MCF 10A (cell line): ENCODE measurements at regions not wholly inside any gene's neighbourhood (a gene's known extent, or its start where the extent isn't known, plus 50 kb on each side); places are given as distances from the start of the nearest gene placed in this dataset.

ENCODE experiments used
- BruUV-seq: library from RNA; stranded (reverse); fragments of 400-500 nt; replicated peaks from 2 replicates; lab custom pipeline; 2021; lab: Mats Ljungman, UMichigan
- CTCF ChIA-PET: fragments of 300-600 bp; sonication (Branson Sonifier 250); formaldehyde crosslinking; extraction: SDS; loops from one replicate; lab custom pipeline; 2021; ENCODE audit warnings: antibody characterized with exemption, inconsistent platforms; lab: Yijun Ruan, JAX
- POLR2A ChIA-PET: fragments of 300-600, 350-650 bp; sonication (Branson Sonifier 250); formaldehyde crosslinking; extraction: SDS; loops from one replicate; lab custom pipeline; 2020; ENCODE audit warnings: antibody characterized with exemption, inconsistent platforms; lab: Yijun Ruan, JAX
- DNase-seq: peaks from one replicate; pipeline ENCODE4 v3.0.0-alpha.2; 2018; ENCODE audit not compliant: unreplicated experiment
- H3K27ac Mint-ChIP-seq: one replicate; pipeline ENCODE4 v1.8.0; 2022; ENCODE audit warnings: mild to moderate bottlenecking, low read depth, mixed read lengths; ENCODE audit not compliant: unreplicated experiment
- H3K27me3 Mint-ChIP-seq: one replicate; pipeline ENCODE4 v1.8.0; 2022; ENCODE audit warnings: mixed read lengths; ENCODE audit not compliant: insufficient read depth, unreplicated experiment
- H3K36me3 Mint-ChIP-seq: one replicate; pipeline ENCODE4 v1.8.0; 2022; ENCODE audit warnings: mild to moderate bottlenecking, moderate library complexity, mixed read lengths; ENCODE audit not compliant: insufficient read depth, unreplicated experiment
- H3K4me1 Mint-ChIP-seq: one replicate; pipeline ENCODE4 v1.8.0; 2022; ENCODE audit warnings: mixed read lengths; ENCODE audit not compliant: insufficient read depth, unreplicated experiment
- H3K4me3 Mint-ChIP-seq: one replicate; pipeline ENCODE4 v1.8.0; 2022; ENCODE audit warnings: mild to moderate bottlenecking, moderate library complexity, mixed read lengths; ENCODE audit not compliant: unreplicated experiment
- H3K9me3 Mint-ChIP-seq: one replicate; pipeline ENCODE4 v1.8.0; 2022; ENCODE audit warnings: mixed read lengths; ENCODE audit not compliant: unreplicated experiment
- CTCF ChIP-seq: fragments of 200-600 bp; IDR thresholded peaks from one replicate; pipeline ENCODE4 v1.8.0; 2022; ENCODE audit warnings: antibody characterized with exemption, mild to moderate bottlenecking; ENCODE audit not compliant: unreplicated experiment
- intact Hi-C: fragments of 100-400 bp; cut with micrococcal nuclease; formaldehyde crosslinking; loops from 2 replicates; pipeline ENCODE4 v1.14.1; 2022

- peaks cover 2% of the 10 kb centered on the region for H3K9me3 Mint-ChIP-seq
- CTCF ChIA-PET, result no interaction called here
- H3K36me3 Mint-ChIP-seq, result no peaks in the 10 kb centered on the region
- no peak overlapping the region for H3K27ac Mint-ChIP-seq
- POLR2A ChIA-PET, result no interaction called here
- no peak overlapping the region for H3K4me3 Mint-ChIP-seq
- intact Hi-C loops, result no loop called here
- H3K4me1 Mint-ChIP-seq, result no peaks in the 10 kb centered on the region
- H3K27me3 Mint-ChIP-seq, result peaks cover 65% of the 10 kb centered on the region
- TF ChIP-seq CTCF, result no peak
- no TSS peak for BruUV-seq
- DNase-seq, result no peak
Measured at GRCh38 chr5:136856648-136857047, 491.3 kb upstream of the TRPC7 start.

- Mint-ChIP-seq H3K27ac (no peak overlapping the region), H3K4me3 (no peak overlapping the region), H3K9me3 (peaks cover 15% of the 10 kb centered on the region), H3K36me3 (no peaks in the 10 kb centered on the region), H3K4me1 (no peaks in the 10 kb centered on the region), H3K27me3 (peaks cover 39% of the 10 kb centered on the region)
- intact Hi-C loops, result no loop called here
- ChIA-PET CTCF (interaction anchor here (0.6 to 1.1 kb wide), 3 partner anchors 35 to 451 kb away, joined by 3 read pairs; no protein-coding TSS in a partner anchor), POLR2A (no interaction called here)
- TF ChIP-seq CTCF, result no peak
- BruUV-seq, result no TSS peak
- DNase-seq, result no peak
Measured at GRCh38 chr5:136853971-136854370, 488.6 kb upstream of the TRPC7 start.

- no peak for TF ChIP-seq CTCF
- H3K9me3 Mint-ChIP-seq, result no peaks in the 10 kb centered on the region
- intact Hi-C loops, result no loop called here
- POLR2A ChIA-PET, result no interaction called here
- no peak overlapping the region for H3K4me3 Mint-ChIP-seq
- CTCF ChIA-PET, result interaction anchor here (1.2 kb wide), 1 partner anchor 30 kb away, joined by 3 read pairs; no protein-coding TSS in a partner anchor
- peaks cover 30% of the 10 kb centered on the region for H3K27me3 Mint-ChIP-seq
- no peak for DNase-seq
- H3K27ac Mint-ChIP-seq, result no peak overlapping the region
- BruUV-seq, result no TSS peak
- no peaks in the 10 kb centered on the region for H3K36me3 Mint-ChIP-seq
- H3K4me1 Mint-ChIP-seq, result no peaks in the 10 kb centered on the region
Measured at GRCh38 chr5:136840601-136841000, 475.3 kb upstream of the TRPC7 start.

- no peak for TF ChIP-seq CTCF
- Mint-ChIP-seq H3K4me1 (no peaks in the 10 kb centered on the region), H3K4me3 (no peak overlapping the region), H3K9me3 (no peaks in the 10 kb centered on the region), H3K27ac (no peak overlapping the region), H3K36me3 (no peaks in the 10 kb centered on the region), H3K27me3 (peaks cover 69% of the 10 kb centered on the region)
- ChIA-PET POLR2A (interaction anchor here (0.7 kb wide), 1 partner anchor 14 kb away, joined by 3 read pairs; no protein-coding TSS in a partner anchor), CTCF (interaction anchor here (1.4 kb wide), 1 partner anchor 22 kb away, joined by 3 read pairs; no protein-coding TSS in a partner anchor)
- no peak for DNase-seq
- intact Hi-C loops, result no loop called here
- no TSS peak for BruUV-seq
Measured at GRCh38 chr5:136836093-136836492, 470.7 kb upstream of the TRPC7 start.
